ENCODE measurements at regions not wholly inside any gene's neighbourhood (a gene's known extent, or its start where the extent isn't known, plus 50 kb on each side); places are given as distances from the start of the nearest gene placed in this dataset.

- Histone ChIP-seq H2AK9ac (replicated peaks; ENCODE audit: low read depth, low read length, poor library complexity) (no peak overlapping the region), H4K20me1 (ENCODE audit: insufficient read depth, low read length) (no peaks in the 10 kb centered on the region), H3K27me3 (ENCODE audit: control insufficient read depth, insufficient read depth, low read length) (no peaks in the 10 kb centered on the region), H3K4me2 (ENCODE audit: low read depth, low read length) (no peak overlapping the region), H2AFZ (replicated peaks; ENCODE audit: low read length, poor library complexity) (no peak overlapping the region), H3K4me1 (ENCODE audit: control insufficient read depth, insufficient read depth, low read length) (no peaks in the 10 kb centered on the region), H3K79me1 (ENCODE audit: low read depth in 1 of 2, low read length in 2 of 2) (no peaks in the 10 kb centered on the region), H2AK5ac (ENCODE audit: low read depth, low read length) (no peak overlapping the region), H2BK15ac (ENCODE audit: low read depth, low read length) (no peak overlapping the region), H3K9ac (ENCODE audit: low read depth, low read length) (no peak overlapping the region), H3K4me3 (ENCODE audit: insufficient read depth, low read depth, low read length) (no peak overlapping the region), H3K23ac (ENCODE audit: low read depth, low read length) (no peak overlapping the region), H2BK20ac (ENCODE audit: low read depth, low read length) (no peak overlapping the region), H3K27ac (ENCODE audit: insufficient read depth, low read length) (no peak overlapping the region), H3K4ac (ENCODE audit: low read depth, low read length) (no peak overlapping the region), H2BK120ac (ENCODE audit: low read depth, low read length) (no peak overlapping the region), H3K14ac (replicated peaks; ENCODE audit: low read depth, low read length) (no peak overlapping the region), H3K56ac (ENCODE audit: extremely low read depth, insufficient read depth, low read length) (no peak overlapping the region), H3K9me1 (ENCODE audit: insufficient read depth, low read length) (no peaks in the 10 kb centered on the region), H3K9me3 (ENCODE audit: control insufficient read depth, insufficient read depth, low read length) (peaks cover 23% of the 10 kb centered on the region; the same call in 1 of the 2 replicates), H4K8ac (ENCODE audit: low read depth in 2 of 2, low read length in 2 of 2) (no peak overlapping the region), H3K18ac (ENCODE audit: low read depth, low read length) (no peak overlapping the region), H4K91ac (ENCODE audit: insufficient read depth, low read depth, low read length) (no peak overlapping the region), H3K36me3 (ENCODE audit: control insufficient read depth, insufficient read depth, low read length) (no peaks in the 10 kb centered on the region), H4K5ac (ENCODE audit: low read depth, low read length) (no peak overlapping the region), H2BK5ac (ENCODE audit: low read depth, low read length, poor library complexity, severe bottlenecking) (no peak overlapping the region)
- WGBS, 2 experiments (ENCODE audit: extremely low coverage in 2 of 2, insufficient read length in 1 of 2): no CpG with 5 or more reads among the region's 11 CpGs
- TF ChIP-seq NFE2L2 (IDR thresholded peaks at IDR 0.05; ENCODE audit: low read depth, low read length) (no peak), POLR2A (IDR thresholded peaks at IDR 0.05; ENCODE audit: low read depth, low read length) (no peak), RFX5 (IDR thresholded peaks at IDR 0.05; ENCODE audit: low read depth, low read length) (no peak), MXI1 (IDR thresholded peaks at IDR 0.05; ENCODE audit: borderline replicate concordance, low read depth, low read length) (no peak), CTCF (conservative IDR thresholded peaks at IDR 0.05; ENCODE audit: low read depth, low read length) (no peak), FOS (IDR thresholded peaks at IDR 0.05; ENCODE audit: low read depth, low read length) (no peak), RCOR1 (IDR thresholded peaks at IDR 0.05; ENCODE audit: insufficient replicate concordance, low read length) (no peak), SMC3 (IDR thresholded peaks at IDR 0.05; ENCODE audit: low read depth, low read length) (no peak), USF2 (IDR thresholded peaks at IDR 0.05; ENCODE audit: low read depth, low read length) (no peak), BHLHE40 (IDR thresholded peaks at IDR 0.05; ENCODE audit: low read depth, low read length) (no peak), RAD21 (IDR thresholded peaks at IDR 0.05; ENCODE audit: low read length) (no peak), CHD1 (IDR thresholded peaks at IDR 0.05; ENCODE audit: low read depth, low read length) (no peak), MAZ (IDR thresholded peaks at IDR 0.05; ENCODE audit: borderline replicate concordance, low read depth, low read length) (no peak), MAFK (IDR thresholded peaks at IDR 0.05; ENCODE audit: low read depth, low read length) (no peak)
- DNase-seq: no peak
- in situ Hi-C loops (cut with MboI; ENCODE audit: low sequenced_read_pairs) (no loop called here), dilution Hi-C loops (cut with HindIII; ENCODE audit: low sequenced_read_pairs, unreplicated experiment) (no loop called here), intact Hi-C loops (cut with micrococcal nuclease) (no loop called here)
- no TSS peak for BruUV-seq (replicated peaks)
- POLR2A ChIA-PET (ENCODE audit: unreplicated experiment): no interaction called here
- no peak for ATAC-seq (ENCODE audit: low read depth)
- CTCF ChIA-PET: no interaction called here
Measured at GRCh38 chr20:60749804-60750602, 502.1 kb upstream of the CDH4 start.
